H1 (cell line): ENCODE measurements at regions not wholly inside any gene's neighbourhood (a gene's known extent, or its start where the extent isn't known, plus 50 kb on each side); places are given as distances from the start of the nearest gene placed in this dataset.

ENCODE experiments used
- BRCA1 ChIP-seq: IDR thresholded peaks from 2 replicates; pipeline ENCODE4 v1.6.1; 2012; ENCODE audit warnings: low read depth, low read length, improper control_type of control experiment
- CTBP2 ChIP-seq: IDR thresholded peaks from 2 replicates; pipeline ENCODE4 v1.7.0; 2011; ENCODE audit warnings: borderline replicate concordance, mild to moderate bottlenecking, moderate library complexity, mixed read lengths, low read length; ENCODE audit not compliant: insufficient read depth, insufficient read length
- EGR1 ChIP-seq: IDR thresholded peaks from 2 replicates; pipeline ENCODE4 v1.6.1; 2011; ENCODE audit warnings: low read depth, low read length, borderline replicate concordance
- SP1 ChIP-seq: IDR thresholded peaks from 2 replicates; pipeline ENCODE4 v1.6.1; 2011; ENCODE audit warnings: low read depth, low read length
- SP4 ChIP-seq: IDR thresholded peaks from 2 replicates; pipeline ENCODE4 v1.6.1; 2012; ENCODE audit warnings: low read length, inconsistent platforms
- TAF1 ChIP-seq: IDR thresholded peaks from 2 replicates; pipeline ENCODE4 v1.6.1; 2011; ENCODE audit warnings: mild to moderate bottlenecking, low read depth, low read length
- TBP ChIP-seq: IDR thresholded peaks from 2 replicates; pipeline ENCODE4 v1.6.1; 2011; ENCODE audit warnings: low read depth, low read length, improper control_type of control experiment
- ZNF274 ChIP-seq: IDR thresholded peaks from 2 replicates; pipeline ENCODE4 v1.7.0; 2012; ENCODE audit warnings: low read length, borderline replicate concordance; ENCODE audit errors: extremely low read depth

- TF ChIP-seq CTBP2 (no peak), BRCA1 (no peak), SP4 (no peak), ZNF274 (no peak), EGR1 (no peak), TAF1 (no peak), SP1 (no peak), TBP (no peak)
- TF ChIP-seq, all 59 proteins: peak for 0
These were observed 59.8 kb upstream of the RUNX1 start (continued) for GRCh38 chr21:35108887-35109286.
